GM12892 (cell line): ENCODE measurements at regions not wholly inside any gene's neighbourhood (a gene's known extent, or its start where the extent isn't known, plus 50 kb on each side); places are given as distances from the start of the nearest gene placed in this dataset.
"Not testable (repeated sequence)": the region's sequence is repeated elsewhere in the genome, so short reads cannot be mapped to it uniquely, and the experiment has no call there.

Experiments used
- DNase-seq: peaks from one replicate; pipeline ENCODE4 v3.0.0; 2011; ENCODE audit not compliant: insufficient read length
- FAIRE-seq: peaks from 2 replicates; lab custom pipeline; 2011; peaks lifted over from hg19 to GRCh38; lab: Jason Lieb, UNC
- POLR2A ChIP-seq: IDR thresholded peaks from 2 replicates; pipeline ENCODE4 v1.6.1; 2011; ENCODE audit warnings: low read depth, low read length, control low read depth
- POLR2AphosphoS5 ChIP-seq: IDR thresholded peaks from 2 replicates; pipeline ENCODE4 v1.6.1; 2011; ENCODE audit warnings: low read depth, low read length, control low read depth
- TAF1 ChIP-seq: IDR thresholded peaks from 2 replicates; pipeline ENCODE4 v1.6.1; 2011; ENCODE audit warnings: low read depth, mild to moderate bottlenecking, control low read depth, low read length, borderline replicate concordance

DNA sequence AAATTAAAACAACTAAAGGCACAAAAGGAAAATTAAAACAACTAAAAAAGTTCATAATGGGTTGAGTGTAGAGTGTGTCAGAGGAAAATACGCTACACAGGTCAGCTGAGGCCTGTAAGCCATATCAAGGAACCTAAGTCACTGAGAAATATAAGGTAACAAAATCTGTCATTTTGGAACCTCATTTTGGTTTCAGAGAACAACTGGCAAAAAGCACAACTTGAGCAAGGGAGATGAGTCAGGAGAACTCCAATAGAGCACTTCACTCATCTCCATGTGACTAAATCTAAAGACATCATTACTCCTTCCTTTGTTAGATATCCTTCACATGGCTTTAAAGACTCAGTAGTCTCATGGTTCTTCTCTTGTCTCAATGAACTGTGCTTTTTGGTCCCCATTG is 269.4 kb upstream of the POU5F2 start:
- TF ChIP-seq TAF1 (no peak), POLR2AphosphoS5 (no peak), POLR2A (no peak)
- FAIRE-seq: no peak
- no peak for DNase-seq

DNA sequence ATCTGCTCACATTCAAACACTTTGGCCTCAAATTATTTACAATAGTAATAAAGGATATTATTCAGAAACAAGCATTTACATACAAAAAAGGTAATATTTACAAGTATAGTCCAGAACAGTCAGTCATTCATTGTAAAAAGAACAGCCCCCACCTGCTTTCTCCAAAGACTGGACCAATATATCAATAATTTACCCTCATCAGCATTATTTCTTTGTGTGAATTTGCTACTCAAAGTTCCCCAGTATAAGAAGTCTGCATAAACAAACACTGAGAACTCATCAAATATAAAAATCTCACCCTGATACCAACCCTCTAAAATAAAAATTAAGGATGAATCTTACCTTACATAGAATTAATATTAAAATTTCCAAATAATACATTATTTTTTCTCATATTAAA is 267.8 kb upstream of the POU5F2 start:
- DNase-seq (no peak), FAIRE-seq (no peak)
- TF ChIP-seq TAF1 (no peak), POLR2AphosphoS5 (no peak), POLR2A (no peak)

DNA sequence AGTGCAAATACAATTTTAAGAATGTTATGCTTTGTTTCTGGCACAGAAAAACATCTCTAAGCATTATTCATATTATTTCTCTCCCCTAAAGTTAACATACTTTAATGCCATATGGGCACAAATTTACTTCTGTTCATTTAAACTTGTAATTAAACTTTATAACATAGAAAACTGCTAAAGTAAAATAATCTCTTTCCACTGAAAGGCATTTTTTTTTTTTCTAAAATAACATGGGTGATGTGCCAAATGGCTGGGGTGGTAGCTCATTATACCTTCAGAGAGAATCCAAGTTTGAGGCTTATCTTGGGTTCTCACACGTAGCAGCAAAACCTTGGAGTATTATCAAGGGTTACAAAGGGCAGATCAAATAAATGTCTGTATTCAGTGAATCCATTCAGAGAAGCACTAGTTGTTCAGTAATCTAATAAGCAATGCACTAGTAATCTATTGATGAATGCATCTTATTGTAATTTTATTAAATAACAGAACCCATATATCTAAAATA is 257.6 kb upstream of the POU5F2 start:
- no peak for DNase-seq
- TF ChIP-seq POLR2AphosphoS5: no peak
- FAIRE-seq: no peak

DNA sequence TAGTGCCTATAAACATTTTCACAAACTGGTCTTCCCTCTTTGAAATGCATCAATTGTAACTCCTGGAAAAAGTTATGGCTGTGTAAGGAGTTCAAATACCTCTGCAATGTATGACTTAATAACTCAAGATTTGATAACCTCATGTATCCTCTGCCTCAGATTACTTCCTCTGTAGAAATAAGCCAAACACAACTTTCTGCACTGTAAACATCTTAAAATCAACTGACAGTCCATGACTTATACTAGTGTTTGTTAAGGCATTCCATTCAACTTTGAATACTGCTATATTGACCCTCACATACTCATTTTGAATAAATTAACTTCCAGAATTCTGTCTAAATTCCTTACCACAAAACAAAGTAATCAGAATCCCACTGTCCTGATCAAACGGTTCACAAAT is 256.2 kb upstream of the POU5F2 start:
- no peak for TF ChIP-seq POLR2A
- no peak for TF ChIP-seq TAF1
- no peak for TF ChIP-seq POLR2AphosphoS5
- FAIRE-seq (no peak), DNase-seq (no peak)

DNA sequence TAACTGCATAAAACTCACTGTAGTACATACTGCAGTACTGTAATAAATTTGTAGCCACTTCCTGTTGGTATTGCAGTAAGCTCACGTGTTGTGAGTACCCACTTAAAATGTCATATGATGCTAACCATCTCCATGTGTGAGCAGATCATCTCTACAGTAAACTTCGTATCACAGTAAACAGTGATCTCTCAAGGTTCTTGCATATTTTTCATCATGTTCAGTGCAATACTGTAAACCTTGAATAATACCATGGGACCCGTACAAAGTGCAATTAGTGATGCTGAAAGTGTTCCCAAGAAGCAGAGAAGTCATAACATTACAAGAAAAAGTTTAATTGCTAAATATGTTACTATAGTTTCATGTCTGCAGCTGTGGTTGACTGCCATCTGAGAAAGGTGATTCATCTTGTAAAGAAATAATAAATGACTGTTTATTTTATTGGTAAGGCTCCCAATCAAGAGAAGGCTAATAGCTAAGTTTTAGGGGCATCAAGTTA is 253.8 kb upstream of the POU5F2 start:
- TF ChIP-seq POLR2AphosphoS5: no peak
- TF ChIP-seq TAF1: no peak
- TF ChIP-seq POLR2A: no peak
- DNase-seq (no peak), FAIRE-seq (peak; percentile 58)

DNA sequence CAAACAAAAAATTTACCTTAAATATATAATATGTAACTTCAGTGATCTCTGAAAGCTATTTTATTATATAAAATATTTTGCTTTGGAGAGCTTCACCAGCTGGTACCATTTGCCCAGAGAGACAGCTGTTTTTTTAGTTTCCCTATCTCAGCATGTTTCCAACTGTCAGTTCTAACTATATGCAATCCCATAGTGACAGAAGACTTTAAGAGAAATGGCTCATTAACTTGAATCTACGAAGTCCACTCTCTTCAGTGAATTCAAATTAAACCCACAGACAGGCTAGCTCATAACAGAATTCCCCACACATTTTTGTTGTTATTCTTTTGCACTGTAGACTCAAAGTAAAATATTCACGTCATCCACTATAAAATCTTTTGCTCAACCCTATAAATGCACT is 251.8 kb upstream of the POU5F2 start:
- FAIRE-seq (no peak), DNase-seq (no peak)
- TF ChIP-seq TAF1 (no peak), POLR2A (no peak), POLR2AphosphoS5 (no peak)

DNA sequence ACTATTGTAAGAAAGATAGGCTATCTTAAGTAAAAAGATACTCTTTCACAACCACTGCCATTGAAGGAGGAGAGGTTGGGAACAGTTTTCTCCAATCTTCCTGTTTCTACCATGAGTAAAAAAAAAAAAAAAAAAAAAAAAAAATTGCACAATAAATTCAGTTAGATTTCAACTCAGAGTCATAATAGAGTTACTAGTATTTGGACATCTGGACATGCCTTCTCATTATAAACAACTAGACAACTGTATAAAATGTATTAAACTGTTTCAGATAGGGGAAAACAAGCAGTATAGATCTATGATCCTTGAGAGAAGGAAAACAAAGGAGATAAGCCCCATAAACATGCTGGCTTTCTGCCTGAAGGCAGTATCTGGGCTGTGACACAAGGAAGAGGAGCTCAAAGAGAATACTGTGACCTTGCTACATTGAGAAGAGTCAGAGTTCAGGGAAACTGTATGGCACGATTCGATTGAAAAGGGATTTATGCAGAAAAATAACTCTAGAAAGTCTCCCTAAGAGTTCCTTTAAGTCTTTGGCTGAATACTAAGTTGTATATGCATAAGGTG is 249.2 kb upstream of the POU5F2 start:
- TF ChIP-seq POLR2AphosphoS5 (no peak), POLR2A (no peak), TAF1 (no peak)
- FAIRE-seq: no peak
- no peak for DNase-seq

DNA sequence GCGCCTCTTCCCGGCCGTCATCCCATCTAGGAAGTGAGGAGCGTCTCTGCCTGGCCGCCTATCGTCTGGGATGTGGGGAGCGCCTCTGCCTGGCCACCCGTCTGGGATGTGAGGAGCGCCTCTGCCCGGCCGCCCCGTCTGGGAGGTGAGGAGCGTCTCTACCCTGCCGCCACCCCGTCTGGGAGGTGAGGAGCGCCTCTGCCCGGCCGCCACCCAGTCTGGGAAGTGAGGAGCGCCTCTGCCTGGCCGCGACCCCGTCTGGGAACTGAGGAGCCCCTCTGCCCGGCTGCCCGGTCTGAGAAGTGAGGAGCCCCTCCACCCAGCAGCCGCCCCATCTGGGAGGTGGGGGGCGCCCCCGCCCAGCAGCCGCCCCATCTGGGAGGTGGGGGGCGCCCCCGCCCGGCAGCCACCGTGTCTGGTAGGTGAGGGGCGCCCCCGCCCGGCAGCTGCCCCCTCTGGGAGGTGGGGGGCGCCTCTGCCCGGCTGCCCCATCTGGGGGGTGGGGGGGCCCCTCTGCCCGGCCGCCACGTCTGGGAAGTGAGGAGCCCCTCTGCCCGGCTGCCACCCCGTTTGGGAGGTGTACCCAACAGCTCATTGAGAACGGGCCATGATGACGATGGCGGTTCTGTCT is 244.7 kb upstream of the POU5F2 start:
- DNase-seq, FAIRE-seq: not testable (repeated sequence)

DNA sequence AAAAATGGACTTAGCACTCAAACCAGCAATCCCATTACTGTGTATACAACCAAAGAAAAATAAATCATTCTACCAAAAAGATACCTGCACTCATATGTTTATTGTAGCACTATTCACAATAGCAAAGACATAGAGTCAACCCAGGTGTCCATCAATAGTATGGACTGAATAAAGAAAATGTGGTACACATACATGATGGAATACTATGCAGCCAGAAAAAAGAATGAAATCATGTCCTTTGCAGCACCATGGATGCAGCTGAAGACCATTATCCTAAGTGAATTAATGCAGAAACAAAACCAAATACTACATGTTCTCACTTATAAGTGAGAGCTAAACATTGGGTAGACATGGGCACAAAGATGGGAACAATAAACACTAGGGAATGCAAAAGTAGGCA is 236.8 kb upstream of the POU5F2 start:
- no peak for FAIRE-seq

DNA sequence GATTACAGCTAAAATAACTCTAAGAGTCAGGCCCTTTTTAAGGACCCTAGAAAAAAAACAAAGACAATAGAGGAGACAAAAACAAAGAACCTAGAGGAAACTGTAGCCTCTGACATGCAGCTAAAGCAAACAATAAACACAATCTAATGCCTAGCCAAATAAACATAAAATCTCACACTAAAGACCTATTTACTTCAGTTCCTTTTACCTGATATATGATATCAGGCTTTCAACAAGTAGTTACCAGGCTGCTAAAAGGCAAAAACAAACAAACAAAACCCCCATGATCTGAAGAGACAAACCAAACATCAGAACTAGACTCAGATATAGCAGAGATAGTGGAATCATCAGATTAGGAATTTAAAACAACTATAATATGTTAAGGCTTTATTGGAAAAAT is 226.5 kb upstream of the POU5F2 start:
- FAIRE-seq (no peak), DNase-seq (no peak)
- no peak for TF ChIP-seq POLR2AphosphoS5
- no peak for TF ChIP-seq POLR2A
- TF ChIP-seq TAF1: no peak

More for the DNA sequence above, 236.8 kb upstream of the POU5F2 start:
- DNase-seq: no peak
- TF ChIP-seq POLR2AphosphoS5: no peak
- TF ChIP-seq TAF1: no peak
- TF ChIP-seq POLR2A: no peak

DNA sequence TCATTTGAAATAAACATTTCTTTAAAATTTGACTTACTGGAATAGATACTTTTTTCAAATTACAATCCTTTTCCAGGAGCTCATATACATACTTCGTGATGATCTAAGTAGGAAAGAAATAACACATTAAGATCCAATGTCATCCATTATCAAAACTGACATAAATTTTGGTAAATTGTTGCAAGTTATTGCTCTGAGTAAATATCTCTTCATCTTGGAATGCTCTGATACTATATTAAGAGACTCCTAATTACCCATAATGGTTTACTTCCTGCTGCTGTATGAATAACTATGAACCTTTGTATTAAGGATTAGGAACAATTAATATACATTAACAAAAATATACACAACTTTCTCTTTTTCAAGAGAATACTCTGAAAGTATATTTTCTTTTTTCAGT is 223.0 kb upstream of the POU5F2 start:
- FAIRE-seq: no peak
- TF ChIP-seq POLR2A (no peak), POLR2AphosphoS5 (no peak), TAF1 (no peak)
- no peak for DNase-seq

DNA sequence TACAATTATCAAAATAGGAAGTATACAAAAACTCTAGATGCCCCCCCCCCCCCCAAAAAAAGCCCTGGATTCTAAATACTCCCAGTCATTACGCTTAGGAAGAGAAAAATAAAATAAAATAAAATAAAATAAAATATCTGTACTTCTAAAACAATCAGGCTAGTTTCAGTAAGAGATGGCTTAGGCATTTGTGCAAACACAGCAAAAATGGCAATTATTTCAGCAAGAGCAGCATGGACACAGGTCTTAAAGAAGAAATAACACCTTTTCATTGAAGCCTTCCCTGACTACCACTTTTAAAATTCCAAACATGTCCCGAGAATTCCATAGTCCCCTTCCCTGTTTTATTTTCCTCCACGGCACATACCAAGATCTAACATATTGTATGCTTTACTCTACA is 218.6 kb upstream of the POU5F2 start:
- FAIRE-seq (no peak), DNase-seq (no peak)
- no peak for TF ChIP-seq POLR2A
- TF ChIP-seq POLR2AphosphoS5: no peak
- TF ChIP-seq TAF1: no peak
